SK-N-SH treated with all-trans-retinoic acid at 6 μM for 48 hours (cell line): ENCODE measurements at regions not wholly inside any gene's neighbourhood (a gene's known extent, or its start where the extent isn't known, plus 50 kb on each side); places are given as distances from the start of the nearest gene placed in this dataset.

Source experiments
- ATAC-seq: fragments of 200-7000 bp; cut with Tn5 transposase; 3 replicates; pipeline ENCODE4 v1.9.1; 2020; ENCODE audit warnings: mild to moderate bottlenecking, moderate library complexity
- ARNTL ChIP-seq: fragments of 450-650 bp; formaldehyde crosslinking; IDR thresholded peaks from 2 replicates; pipeline ENCODE4 v1.5.0; 2020; ENCODE audit warnings: low read depth, mild to moderate bottlenecking, moderate library complexity, borderline replicate concordance
- BACH2 ChIP-seq: fragments of 250-450 bp; sonication (Bioruptor Pico); IDR thresholded peaks from 2 replicates; pipeline ENCODE4 v1.9.0; 2021; ENCODE audit warnings: mild to moderate bottlenecking, borderline replicate concordance
- CSDC2 ChIP-seq: fragments of 250-450 bp; sonication (Bioruptor Pico); IDR thresholded peaks from 2 replicates; pipeline ENCODE4 v1.5.0; 2020; ENCODE audit warnings: mild to moderate bottlenecking, moderate library complexity
- ESRRG ChIP-seq: fragments of 250-450 bp; sonication (Bioruptor Pico); IDR thresholded peaks from 2 replicates; pipeline ENCODE4 v1.6.1; 2021; ENCODE audit warnings: mild to moderate bottlenecking
- GLIS3 ChIP-seq: fragments of 250-450 bp; sonication (Bioruptor Pico); IDR thresholded peaks from 2 replicates; pipeline ENCODE4 v1.5.0; 2020; ENCODE audit warnings: mild to moderate bottlenecking, moderate library complexity
- ISL1 ChIP-seq: fragments of 250-450 bp; sonication (Bioruptor Pico); IDR thresholded peaks from 2 replicates; pipeline ENCODE4 v2.1.2; 2022; ENCODE audit warnings: mild to moderate bottlenecking, moderate library complexity
- PPARA ChIP-seq: fragments of 250-450 bp; sonication (Bioruptor Pico); IDR thresholded peaks from 2 replicates; pipeline ENCODE4 v1.5.0; 2020; ENCODE audit warnings: mild to moderate bottlenecking, borderline replicate concordance
- TCF4 ChIP-seq: fragments of 250-450 bp; sonication (Bioruptor Pico); IDR thresholded peaks from 2 replicates; pipeline ENCODE4 v1.8.0; 2021; ENCODE audit warnings: mild to moderate bottlenecking, moderate library complexity, borderline replicate concordance
- TOX ChIP-seq: fragments of 250-450 bp; sonication (Bioruptor Pico); IDR thresholded peaks from 2 replicates; pipeline ENCODE4 v1.8.0; 2021; ENCODE audit warnings: mild to moderate bottlenecking, moderate library complexity, borderline replicate concordance
- ZC3H10 ChIP-seq: fragments of 250-450 bp; sonication (Bioruptor Pico); IDR thresholded peaks from 2 replicates; pipeline ENCODE4 v1.5.1; 2021; ENCODE audit warnings: mild to moderate bottlenecking, moderate library complexity
- ZFP3 ChIP-seq: fragments of 250-450 bp; sonication (Bioruptor Pico); IDR thresholded peaks from 2 replicates; pipeline ENCODE4 v1.5.0; 2020; ENCODE audit warnings: mild to moderate bottlenecking, moderate library complexity
- ZFP30 ChIP-seq: fragments of 450-650 bp; formaldehyde crosslinking; IDR thresholded peaks from 2 replicates; pipeline ENCODE4 v1.5.0; 2022; ENCODE audit warnings: mild to moderate bottlenecking, moderate library complexity
- ZNF565 ChIP-seq: fragments of 450-650 bp; formaldehyde crosslinking; conservative IDR thresholded peaks from 2 replicates; pipeline ENCODE4 v1.5.0; 2020; ENCODE audit warnings: low read depth, mild to moderate bottlenecking, moderate library complexity
- ZNF70 ChIP-seq: fragments of 450-650 bp; formaldehyde crosslinking; IDR thresholded peaks from 2 replicates; pipeline ENCODE4 v1.5.0; 2020; ENCODE audit warnings: mild to moderate bottlenecking, moderate library complexity
- ZNF8 ChIP-seq: fragments of 450-650 bp; formaldehyde crosslinking; IDR thresholded peaks from 2 replicates; pipeline ENCODE4 v1.5.0; 2020; ENCODE audit warnings: mild to moderate bottlenecking, moderate library complexity
- TF ChIP-seq, protein P1 (sequence below): fragments of 250-450 bp; sonication (Bioruptor Pico); IDR thresholded peaks from 2 replicates; pipeline ENCODE4 v1.8.0; 2021; ENCODE audit warnings: low read depth, mild to moderate bottlenecking, moderate library complexity, borderline replicate concordance
- TF ChIP-seq, protein P2 (sequence below): fragments of 250-450 bp; sonication (Bioruptor Pico); IDR thresholded peaks from 2 replicates; pipeline ENCODE4 v1.5.0; 2020; ENCODE audit warnings: mild to moderate bottlenecking, moderate library complexity
- TF ChIP-seq, protein P3 (sequence below): fragments of 250-450 bp; sonication (Bioruptor Pico); IDR thresholded peaks from 2 replicates; pipeline ENCODE4 v1.5.1; 2021; ENCODE audit warnings: mild to moderate bottlenecking, moderate library complexity
- TF ChIP-seq, protein P4 (sequence below): fragments of 250-450 bp; sonication (Bioruptor Pico); IDR thresholded peaks from 2 replicates; pipeline ENCODE4 v1.5.1; 2020; ENCODE audit warnings: low read depth, mild to moderate bottlenecking, moderate library complexity
- TF ChIP-seq, protein P5 (sequence below): fragments of 250-450 bp; sonication (Bioruptor Pico); IDR thresholded peaks from 2 replicates; pipeline ENCODE4 v1.8.0; 2020; ENCODE audit warnings: mild to moderate bottlenecking, moderate library complexity, borderline replicate concordance

DNA sequence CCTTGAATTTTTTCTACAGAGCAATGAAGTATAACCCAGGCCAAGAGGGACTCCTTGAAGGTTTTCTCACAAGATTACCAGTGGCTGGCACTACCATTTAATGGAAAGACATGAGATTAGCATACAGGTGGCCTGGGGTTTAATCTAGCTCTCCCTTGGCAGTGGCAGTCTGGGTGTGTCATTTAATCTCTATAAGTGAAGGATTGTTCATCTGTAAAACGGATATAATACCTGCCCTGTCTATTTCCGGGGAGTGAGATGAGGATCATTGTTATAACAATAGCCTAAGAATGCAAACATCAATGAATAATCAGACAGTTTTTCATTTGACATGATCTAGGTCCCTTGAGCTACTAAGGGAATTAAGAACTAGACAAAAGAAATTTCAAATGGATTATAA, 168.7 kb upstream of the CPNE8 start:
- TF ChIP-seq, protein P1, sequence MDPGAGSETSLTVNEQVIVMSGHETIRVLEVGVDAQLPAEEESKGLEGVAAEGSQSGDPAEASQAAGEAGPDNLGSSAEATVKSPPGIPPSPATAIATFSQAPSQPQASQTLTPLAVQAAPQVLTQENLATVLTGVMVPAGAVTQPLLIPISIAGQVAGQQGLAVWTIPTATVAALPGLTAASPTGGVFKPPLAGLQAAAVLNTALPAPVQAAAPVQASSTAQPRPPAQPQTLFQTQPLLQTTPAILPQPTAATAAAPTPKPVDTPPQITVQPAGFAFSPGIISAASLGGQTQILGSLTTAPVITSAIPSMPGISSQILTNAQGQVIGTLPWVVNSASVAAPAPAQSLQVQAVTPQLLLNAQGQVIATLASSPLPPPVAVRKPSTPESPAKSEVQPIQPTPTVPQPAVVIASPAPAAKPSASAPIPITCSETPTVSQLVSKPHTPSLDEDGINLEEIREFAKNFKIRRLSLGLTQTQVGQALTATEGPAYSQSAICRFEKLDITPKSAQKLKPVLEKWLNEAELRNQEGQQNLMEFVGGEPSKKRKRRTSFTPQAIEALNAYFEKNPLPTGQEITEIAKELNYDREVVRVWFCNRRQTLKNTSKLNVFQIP (CRISPR knock-in tag) = no peak
- TF ChIP-seq, protein P2, sequence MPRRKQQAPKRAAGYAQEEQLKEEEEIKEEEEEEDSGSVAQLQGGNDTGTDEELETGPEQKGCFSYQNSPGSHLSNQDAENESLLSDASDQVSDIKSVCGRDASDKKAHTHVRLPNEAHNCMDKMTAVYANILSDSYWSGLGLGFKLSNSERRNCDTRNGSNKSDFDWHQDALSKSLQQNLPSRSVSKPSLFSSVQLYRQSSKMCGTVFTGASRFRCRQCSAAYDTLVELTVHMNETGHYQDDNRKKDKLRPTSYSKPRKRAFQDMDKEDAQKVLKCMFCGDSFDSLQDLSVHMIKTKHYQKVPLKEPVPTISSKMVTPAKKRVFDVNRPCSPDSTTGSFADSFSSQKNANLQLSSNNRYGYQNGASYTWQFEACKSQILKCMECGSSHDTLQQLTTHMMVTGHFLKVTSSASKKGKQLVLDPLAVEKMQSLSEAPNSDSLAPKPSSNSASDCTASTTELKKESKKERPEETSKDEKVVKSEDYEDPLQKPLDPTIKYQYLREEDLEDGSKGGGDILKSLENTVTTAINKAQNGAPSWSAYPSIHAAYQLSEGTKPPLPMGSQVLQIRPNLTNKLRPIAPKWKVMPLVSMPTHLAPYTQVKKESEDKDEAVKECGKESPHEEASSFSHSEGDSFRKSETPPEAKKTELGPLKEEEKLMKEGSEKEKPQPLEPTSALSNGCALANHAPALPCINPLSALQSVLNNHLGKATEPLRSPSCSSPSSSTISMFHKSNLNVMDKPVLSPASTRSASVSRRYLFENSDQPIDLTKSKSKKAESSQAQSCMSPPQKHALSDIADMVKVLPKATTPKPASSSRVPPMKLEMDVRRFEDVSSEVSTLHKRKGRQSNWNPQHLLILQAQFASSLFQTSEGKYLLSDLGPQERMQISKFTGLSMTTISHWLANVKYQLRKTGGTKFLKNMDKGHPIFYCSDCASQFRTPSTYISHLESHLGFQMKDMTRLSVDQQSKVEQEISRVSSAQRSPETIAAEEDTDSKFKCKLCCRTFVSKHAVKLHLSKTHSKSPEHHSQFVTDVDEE (CRISPR knock-in tag) = no peak
- TF ChIP-seq, protein P3, sequence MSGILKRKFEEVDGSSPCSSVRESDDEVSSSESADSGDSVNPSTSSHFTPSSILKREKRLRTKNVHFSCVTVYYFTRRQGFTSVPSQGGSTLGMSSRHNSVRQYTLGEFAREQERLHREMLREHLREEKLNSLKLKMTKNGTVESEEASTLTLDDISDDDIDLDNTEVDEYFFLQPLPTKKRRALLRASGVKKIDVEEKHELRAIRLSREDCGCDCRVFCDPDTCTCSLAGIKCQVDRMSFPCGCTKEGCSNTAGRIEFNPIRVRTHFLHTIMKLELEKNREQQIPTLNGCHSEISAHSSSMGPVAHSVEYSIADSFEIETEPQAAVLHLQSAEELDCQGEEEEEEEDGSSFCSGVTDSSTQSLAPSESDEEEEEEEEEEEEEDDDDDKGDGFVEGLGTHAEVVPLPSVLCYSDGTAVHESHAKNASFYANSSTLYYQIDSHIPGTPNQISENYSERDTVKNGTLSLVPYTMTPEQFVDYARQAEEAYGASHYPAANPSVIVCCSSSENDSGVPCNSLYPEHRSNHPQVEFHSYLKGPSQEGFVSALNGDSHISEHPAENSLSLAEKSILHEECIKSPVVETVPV (CRISPR knock-in tag) = no peak
- no peak for TF ChIP-seq ESRRG (CRISPR knock-in tag)
- no peak for TF ChIP-seq TCF4 (CRISPR knock-in tag)
- TF ChIP-seq GLIS3 (CRISPR knock-in tag) = no peak
- no peak for TF ChIP-seq ZC3H10
- no peak for TF ChIP-seq BACH2 (CRISPR knock-in tag)
- TF ChIP-seq, protein P4, sequence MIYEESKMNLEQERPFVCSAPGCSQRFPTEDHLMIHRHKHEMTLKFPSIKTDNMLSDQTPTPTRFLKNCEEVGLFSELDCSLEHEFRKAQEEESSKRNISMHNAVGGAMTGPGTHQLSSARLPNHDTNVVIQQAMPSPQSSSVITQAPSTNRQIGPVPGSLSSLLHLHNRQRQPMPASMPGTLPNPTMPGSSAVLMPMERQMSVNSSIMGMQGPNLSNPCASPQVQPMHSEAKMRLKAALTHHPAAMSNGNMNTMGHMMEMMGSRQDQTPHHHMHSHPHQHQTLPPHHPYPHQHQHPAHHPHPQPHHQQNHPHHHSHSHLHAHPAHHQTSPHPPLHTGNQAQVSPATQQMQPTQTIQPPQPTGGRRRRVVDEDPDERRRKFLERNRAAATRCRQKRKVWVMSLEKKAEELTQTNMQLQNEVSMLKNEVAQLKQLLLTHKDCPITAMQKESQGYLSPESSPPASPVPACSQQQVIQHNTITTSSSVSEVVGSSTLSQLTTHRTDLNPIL (CRISPR knock-in tag) = no peak
- no peak for TF ChIP-seq ZNF70
- no peak for TF ChIP-seq PPARA (CRISPR knock-in tag)
- TF ChIP-seq TOX = no peak
- TF ChIP-seq, protein P5, sequence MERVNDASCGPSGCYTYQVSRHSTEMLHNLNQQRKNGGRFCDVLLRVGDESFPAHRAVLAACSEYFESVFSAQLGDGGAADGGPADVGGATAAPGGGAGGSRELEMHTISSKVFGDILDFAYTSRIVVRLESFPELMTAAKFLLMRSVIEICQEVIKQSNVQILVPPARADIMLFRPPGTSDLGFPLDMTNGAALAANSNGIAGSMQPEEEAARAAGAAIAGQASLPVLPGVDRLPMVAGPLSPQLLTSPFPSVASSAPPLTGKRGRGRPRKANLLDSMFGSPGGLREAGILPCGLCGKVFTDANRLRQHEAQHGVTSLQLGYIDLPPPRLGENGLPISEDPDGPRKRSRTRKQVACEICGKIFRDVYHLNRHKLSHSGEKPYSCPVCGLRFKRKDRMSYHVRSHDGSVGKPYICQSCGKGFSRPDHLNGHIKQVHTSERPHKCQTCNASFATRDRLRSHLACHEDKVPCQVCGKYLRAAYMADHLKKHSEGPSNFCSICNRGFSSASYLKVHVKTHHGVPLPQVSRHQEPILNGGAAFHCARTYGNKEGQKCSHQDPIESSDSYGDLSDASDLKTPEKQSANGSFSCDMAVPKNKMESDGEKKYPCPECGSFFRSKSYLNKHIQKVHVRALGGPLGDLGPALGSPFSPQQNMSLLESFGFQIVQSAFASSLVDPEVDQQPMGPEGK (CRISPR knock-in tag) = no peak
- TF ChIP-seq ARNTL (CRISPR knock-in tag) = no peak
- TF ChIP-seq ISL1 (CRISPR knock-in tag) = no peak
- no peak for TF ChIP-seq ZFP30 (CRISPR knock-in tag)
- TF ChIP-seq ZNF565 (CRISPR knock-in tag) = no peak
- TF ChIP-seq ZFP3 (CRISPR knock-in tag) = no peak
- no peak for ATAC-seq

DNA sequence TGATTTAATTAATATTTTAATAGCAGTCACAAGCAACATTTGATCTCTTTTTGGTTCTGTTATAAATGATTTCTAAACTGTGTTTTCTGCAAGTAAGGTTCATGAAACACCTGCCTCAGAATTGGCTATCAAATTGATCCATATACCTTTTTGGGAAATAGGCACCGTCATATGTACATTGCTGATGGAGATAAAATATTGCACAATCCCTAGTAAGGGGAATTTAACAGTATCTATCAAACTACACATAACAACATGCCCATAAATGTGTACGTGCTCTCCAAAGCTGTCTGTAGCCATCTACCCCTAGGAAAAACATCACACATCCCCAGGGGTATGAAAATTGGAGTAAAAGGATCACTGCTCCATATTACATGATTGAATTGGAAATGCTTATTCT, 167.3 kb upstream of the CPNE8 start:
- no peak for ATAC-seq
- no peak for TF ChIP-seq ZFP30 (CRISPR knock-in tag)
- TF ChIP-seq ZFP3 (CRISPR knock-in tag) = no peak
- TF ChIP-seq ARNTL (CRISPR knock-in tag) = no peak
- TF ChIP-seq PPARA (CRISPR knock-in tag) = no peak
- no peak for TF ChIP-seq ZNF565 (CRISPR knock-in tag)
- TF ChIP-seq ZNF70 = no peak
- TF ChIP-seq, protein P5 (CRISPR knock-in tag) = no peak
- TF ChIP-seq ZNF8 (CRISPR knock-in tag) = no peak
- no peak for TF ChIP-seq ISL1 (CRISPR knock-in tag)
- TF ChIP-seq CSDC2 (CRISPR knock-in tag) = no peak
- TF ChIP-seq, protein P2 (CRISPR knock-in tag) = no peak
- TF ChIP-seq BACH2 (CRISPR knock-in tag) = no peak
- TF ChIP-seq GLIS3 (CRISPR knock-in tag) = no peak
- TF ChIP-seq ZC3H10 = no peak
- TF ChIP-seq TOX = no peak
- TF ChIP-seq, all 23 proteins: peak for 0
